HG03520 (cell line): ENCODE measurements at regions not wholly inside any gene's neighbourhood (a gene's known extent, or its start where the extent isn't known, plus 50 kb on each side); places are given as distances from the start of the nearest gene placed in this dataset.

ENCODE experiments used
- ATAC-seq: cut with Tn5 transposase; IDR thresholded peaks from one replicate; pipeline ENCODE4 v1.9.1; 2021; ENCODE audit warnings: mild to moderate bottlenecking, moderate library complexity; ENCODE audit not compliant: unreplicated experiment

DNA sequence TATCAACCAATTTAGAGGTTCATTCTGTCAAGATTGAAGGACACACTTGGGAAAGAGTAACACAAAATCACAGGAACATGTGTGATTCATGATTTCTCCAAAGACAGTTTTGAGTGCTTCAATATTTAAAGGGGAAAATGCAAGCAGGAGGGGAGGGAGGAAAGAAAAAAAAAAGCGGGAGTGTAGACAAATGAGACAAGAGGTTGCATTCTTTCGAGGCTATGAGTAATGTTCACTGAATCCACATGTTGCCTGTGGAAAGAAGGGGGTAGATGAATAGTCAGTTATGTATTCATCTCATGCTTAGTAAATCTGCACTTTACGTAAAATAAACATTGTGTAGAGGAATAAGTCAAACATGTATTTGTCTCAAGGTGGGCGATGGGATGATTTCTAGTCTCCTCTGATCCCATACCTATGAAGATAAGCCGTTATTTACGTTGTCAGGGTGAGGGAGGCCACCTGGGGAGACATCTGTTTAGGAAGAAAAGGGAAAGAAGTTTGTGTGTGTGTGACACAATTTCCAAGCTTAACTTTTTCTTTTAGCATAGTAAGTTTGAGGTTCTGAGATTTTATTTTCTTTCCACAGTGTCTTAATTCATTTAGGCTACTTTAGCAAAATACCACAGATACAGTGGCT is 211.0 kb upstream of the ZC3H15 start:
- ATAC-seq, result no peak

- no peak for ATAC-seq
Measured at GRCh38 chr2:186276909-186277308, 209.2 kb upstream of the ZC3H15 start.

DNA sequence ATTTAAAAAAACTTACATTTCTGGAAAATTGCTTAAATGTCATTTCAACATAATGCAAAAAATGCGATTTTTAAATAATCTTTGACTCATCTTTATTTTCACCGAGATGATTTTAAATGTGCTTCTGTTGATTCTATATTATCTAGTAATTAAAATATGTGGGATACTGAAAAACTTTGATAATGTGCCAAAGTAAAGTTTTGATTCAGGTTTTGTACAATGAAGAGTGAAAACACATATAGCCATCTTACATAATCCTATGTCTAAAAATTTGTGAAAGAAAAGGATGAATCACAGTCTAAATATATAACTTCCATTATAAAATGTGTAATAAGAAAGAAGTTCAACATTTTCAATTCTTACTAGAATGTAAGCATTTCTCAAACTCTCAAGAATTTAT is 204.3 kb upstream of the ZC3H15 start:
- no peak for ATAC-seq

- no peak for ATAC-seq
Measured at GRCh38 chr2:186294248-186294888, 191.7 kb upstream of the ZC3H15 start.

DNA sequence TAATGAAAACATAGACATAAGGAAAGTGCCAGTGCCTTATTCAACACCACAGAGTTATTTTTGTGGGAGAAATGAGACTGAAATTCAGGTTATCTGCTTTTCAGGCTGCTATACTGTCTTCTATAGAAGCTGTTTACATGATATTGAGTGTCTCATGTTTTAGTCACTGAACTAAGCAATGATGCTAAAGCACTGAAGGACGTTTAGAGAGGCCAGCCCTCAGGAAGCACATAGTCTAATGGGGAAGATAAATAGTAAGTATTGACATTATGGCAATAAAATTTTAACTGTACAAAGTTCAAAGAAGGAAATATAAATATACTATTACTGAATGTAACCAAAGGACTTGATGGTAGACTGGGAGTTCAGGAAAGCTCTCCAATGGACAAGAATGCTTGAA is 186.4 kb upstream of the ZC3H15 start:
- ATAC-seq, result no peak

DNA sequence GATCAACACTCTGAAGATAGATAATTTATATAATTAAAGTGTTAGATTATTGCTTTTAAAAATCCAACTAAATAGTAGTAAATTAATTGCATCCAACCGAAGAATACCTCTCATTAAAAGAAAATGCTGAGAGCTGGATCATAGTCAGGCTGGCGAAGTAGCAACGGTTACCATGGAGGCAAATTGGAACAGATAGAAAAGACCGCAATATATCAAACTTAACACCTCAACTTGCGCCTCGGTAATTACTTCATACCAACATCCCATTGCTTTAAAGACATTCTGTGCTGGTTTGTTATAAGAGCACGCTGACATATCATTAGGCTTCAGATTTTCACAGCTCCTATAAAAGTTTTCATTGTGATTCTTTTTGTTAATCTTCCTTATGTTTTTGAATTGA is 183.8 kb upstream of the ZC3H15 start:
- ATAC-seq, result no peak

- ATAC-seq, result no peak
Measured at GRCh38 chr2:186303091-186303490, 183.0 kb upstream of the ZC3H15 start.

- ATAC-seq, result no peak
Measured at GRCh38 chr2:186304064-186304463, 182.0 kb upstream of the ZC3H15 start.

DNA sequence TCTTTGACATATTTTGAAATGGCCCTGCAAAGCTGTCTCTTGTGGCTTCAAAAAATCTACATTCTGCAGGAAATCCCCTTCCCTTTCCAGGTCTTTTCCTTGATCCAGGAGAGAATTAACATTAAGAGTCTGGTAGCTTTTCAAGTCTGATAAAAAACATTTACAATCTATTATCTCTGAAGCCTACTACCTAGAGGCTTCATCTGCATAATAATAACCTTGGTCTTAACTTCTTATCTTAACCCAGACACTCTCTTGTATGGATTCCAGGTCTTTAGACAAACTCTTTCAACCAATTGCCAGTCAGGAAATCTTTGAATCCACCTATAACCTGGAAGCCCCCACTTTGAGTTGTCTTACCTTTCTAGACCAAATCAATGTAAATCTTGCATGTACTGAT is 179.3 kb upstream of the ZC3H15 start:
- no peak for ATAC-seq

DNA sequence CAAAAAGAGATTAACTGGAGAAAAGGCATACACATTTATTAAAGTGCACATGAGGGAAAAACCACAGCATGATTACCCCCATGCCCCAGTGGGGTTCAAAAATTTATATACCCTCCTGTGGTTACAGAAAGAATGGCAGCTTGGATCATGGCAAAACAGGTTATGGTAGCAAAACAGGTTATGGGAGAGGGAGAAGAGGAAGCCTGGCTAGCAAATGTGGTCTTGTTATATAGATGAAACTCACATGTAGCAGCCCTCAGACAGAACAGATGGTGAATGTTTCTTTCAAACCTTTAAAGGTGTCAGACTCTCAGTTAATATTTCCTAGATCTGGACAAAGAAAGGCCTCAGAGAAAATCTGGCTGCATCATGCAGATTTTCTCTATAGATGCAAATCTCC is 178.2 kb upstream of the ZC3H15 start:
- ATAC-seq, result no peak

GRCh38 chr2:186308347-186308746 is 177.7 kb upstream of the ZC3H15 start:
- ATAC-seq, result no peak

- ATAC-seq, result no peak
Measured at GRCh38 chr2:186309901-186310300, 176.2 kb upstream of the ZC3H15 start.

DNA sequence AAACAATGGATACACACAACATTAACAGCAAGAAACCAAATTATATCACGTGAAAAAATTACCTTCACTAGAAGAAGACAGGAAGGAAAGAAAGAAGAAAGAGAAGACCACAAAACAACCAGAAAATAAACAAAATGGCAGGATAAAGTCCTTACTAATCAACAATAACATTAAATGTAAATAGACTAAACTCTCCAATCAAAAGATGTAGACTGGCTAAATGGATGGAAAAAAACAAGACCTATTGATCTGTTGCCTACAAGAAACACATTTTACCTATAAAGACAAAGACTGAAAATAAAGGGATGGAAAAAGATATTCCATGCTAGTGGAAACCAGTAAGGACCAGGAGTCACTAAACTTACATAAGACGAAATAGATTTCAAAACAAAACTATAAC is 167.0 kb upstream of the ZC3H15 start:
- ATAC-seq, result no peak

- ATAC-seq, result no peak
Measured at GRCh38 chr2:186325827-186326535, 160.1 kb upstream of the ZC3H15 start.

DNA sequence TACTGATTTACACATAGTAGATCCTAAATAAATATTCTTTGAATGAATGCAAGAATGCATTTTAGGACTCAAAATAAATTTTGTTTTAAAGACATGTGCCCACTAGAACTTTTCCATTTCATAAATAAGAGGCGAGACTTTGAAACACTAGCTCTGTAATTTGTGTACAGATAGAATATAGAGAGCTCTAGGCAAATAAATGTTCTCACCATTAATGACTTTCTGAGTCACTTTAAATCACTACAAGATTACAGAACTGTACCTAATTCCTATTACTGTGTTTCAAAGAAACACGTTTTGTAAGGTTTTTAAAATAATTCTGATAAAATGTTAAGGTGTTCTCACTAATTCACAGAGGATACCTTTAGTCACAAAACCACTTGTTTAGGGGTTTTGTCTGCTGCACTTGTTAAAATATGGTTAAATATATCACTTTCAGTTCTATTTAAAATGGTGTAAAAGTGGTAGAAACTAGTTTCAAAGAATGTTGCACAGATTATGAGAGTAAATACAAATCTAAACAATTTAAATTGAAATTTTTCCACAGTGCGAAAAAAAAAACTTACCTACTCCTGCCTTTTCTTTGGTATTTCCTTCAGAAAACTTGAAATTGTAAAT is 158.7 kb upstream of the ZC3H15 start:
- peak; percentile 79 for ATAC-seq

DNA sequence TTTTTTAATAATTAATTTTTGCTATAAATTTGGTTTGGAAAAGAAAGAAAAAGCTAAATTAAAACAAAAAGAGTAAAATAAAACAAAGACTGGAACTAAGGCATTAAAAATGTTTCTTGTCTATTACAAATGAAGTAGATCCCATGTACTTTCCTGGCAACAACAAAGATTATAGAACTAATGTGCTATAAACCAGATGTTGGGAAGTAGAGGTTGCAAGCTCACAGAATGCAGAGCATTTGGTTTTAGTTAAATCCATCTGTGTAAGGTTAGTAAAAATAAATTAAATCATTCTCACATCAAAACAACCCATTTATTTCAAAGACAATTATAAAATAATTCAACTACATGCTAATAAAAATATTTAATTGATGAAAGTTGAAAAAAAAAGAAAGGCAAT is 157.2 kb upstream of the ZC3H15 start:
- ATAC-seq, result no peak

GRCh38 chr2:186330050-186330449 is 156.0 kb upstream of the ZC3H15 start:
- ATAC-seq, result no peak

GRCh38 chr2:186339716-186340115 is 146.3 kb upstream of the ZC3H15 start:
- no peak for ATAC-seq

DNA sequence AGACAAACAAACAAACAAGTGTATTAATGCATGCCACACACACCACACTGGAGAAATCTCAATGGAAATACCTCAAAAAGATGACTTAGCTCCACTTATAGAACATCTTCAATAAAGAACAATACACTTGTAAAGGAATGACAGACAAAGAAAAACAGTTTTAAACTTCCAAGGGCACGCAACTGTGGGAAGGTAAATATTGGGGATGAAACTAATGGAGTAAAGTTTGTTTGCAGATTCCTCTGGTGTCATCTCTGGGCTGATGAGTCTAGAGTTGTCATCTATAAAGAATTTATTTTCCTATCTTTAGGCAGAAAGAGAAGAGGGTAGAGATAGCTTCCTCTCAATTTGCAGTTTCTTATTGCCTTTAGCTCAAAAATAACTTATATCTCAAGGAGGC is 144.0 kb upstream of the ZC3H15 start:
- no peak for ATAC-seq

- ATAC-seq, result no peak
Measured at GRCh38 chr2:186345745-186346144, 140.3 kb upstream of the ZC3H15 start.

DNA sequence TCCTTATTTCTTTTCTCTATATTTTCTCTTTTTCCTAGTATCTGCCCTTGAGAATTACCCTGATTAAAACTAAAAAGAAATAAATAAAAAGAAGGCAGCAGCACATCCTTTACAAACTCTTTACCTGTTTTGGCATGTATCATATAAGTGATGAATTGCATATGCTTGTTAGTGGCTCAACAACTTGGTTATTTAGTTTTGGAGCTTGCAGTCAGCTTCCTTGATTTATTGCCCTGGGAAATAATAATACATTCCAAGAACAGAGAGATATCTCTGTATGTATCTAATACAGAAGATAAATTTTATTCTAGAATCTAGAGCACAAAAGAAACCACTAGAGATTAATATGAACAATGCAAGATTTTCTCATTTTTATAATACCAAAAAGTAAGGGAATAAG is 139.8 kb upstream of the ZC3H15 start:
- ATAC-seq, result no peak

DNA sequence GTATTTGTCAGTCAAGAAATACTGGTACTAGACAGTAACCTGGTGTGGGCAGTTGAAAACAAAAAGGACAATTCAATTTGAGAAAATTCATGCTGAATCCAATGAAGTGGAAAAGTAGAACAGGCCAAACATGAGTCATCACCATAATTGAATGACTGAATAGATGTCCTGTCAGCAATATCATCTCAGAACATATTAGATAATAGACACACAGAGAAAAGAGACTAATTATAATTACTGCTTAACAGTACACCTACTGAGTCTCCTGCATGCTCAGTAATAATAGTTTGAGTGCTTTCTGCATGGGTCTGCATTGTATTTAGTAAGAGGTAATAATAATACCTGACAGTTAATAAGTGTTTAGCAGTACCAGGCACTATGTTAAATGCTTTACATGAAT is 138.6 kb upstream of the ZC3H15 start:
- no peak for ATAC-seq
